ENCODE measurements at regions not wholly inside any gene's neighbourhood (a gene's known extent, or its start where the extent isn't known, plus 50 kb on each side); places are given as distances from the start of the nearest gene placed in this dataset.
"Not testable (repeated sequence)": the region's sequence is repeated elsewhere in the genome, so short reads cannot be mapped to it uniquely, and the experiment has no call there.

- ATAC-seq, result no peak
- no peak for TF ChIP-seq ZNF70 (CRISPR knock-in tag; IDR thresholded peaks at IDR 0.05)
- no peak for TF ChIP-seq ESRRG (CRISPR knock-in tag; IDR thresholded peaks at IDR 0.05)
- TF ChIP-seq RARB (CRISPR knock-in tag; IDR thresholded peaks at IDR 0.05), result no peak
- TF ChIP-seq GLIS3 (CRISPR knock-in tag; IDR thresholded peaks at IDR 0.05), result no peak
- TF ChIP-seq CSDC2 (CRISPR knock-in tag; IDR thresholded peaks at IDR 0.05), result no peak
- no peak for TF ChIP-seq OSR1 (CRISPR knock-in tag; IDR thresholded peaks at IDR 0.05)
- no peak for TF ChIP-seq ISL1 (CRISPR knock-in tag; IDR thresholded peaks at IDR 0.05)
- no peak for TF ChIP-seq POU6F1 (CRISPR knock-in tag; IDR thresholded peaks at IDR 0.05; ENCODE audit: borderline replicate concordance, low read depth)
- TF ChIP-seq ARNTL (CRISPR knock-in tag; IDR thresholded peaks at IDR 0.05; ENCODE audit: borderline replicate concordance, low read depth), result no peak
- TF ChIP-seq PPARA (CRISPR knock-in tag; IDR thresholded peaks at IDR 0.05; ENCODE audit: borderline replicate concordance), result no peak
- TF ChIP-seq ZNF8 (CRISPR knock-in tag; IDR thresholded peaks at IDR 0.05), result no peak
- no peak for TF ChIP-seq ZC3H10 (CRISPR knock-in tag; IDR thresholded peaks at IDR 0.05)
- no peak for TF ChIP-seq PATZ1 (CRISPR knock-in tag; IDR thresholded peaks at IDR 0.05; ENCODE audit: borderline replicate concordance)
Measured at GRCh38 chr14:21910260-21910659, 236.6 kb upstream of the OR4E1 start.

- TF ChIP-seq SNAI2 (CRISPR knock-in tag; IDR thresholded peaks at IDR 0.05), result no peak
- TF ChIP-seq BACH2 (CRISPR knock-in tag; IDR thresholded peaks at IDR 0.05; ENCODE audit: borderline replicate concordance), result no peak
- no peak for TF ChIP-seq OSR1 (CRISPR knock-in tag; IDR thresholded peaks at IDR 0.05)
- TF ChIP-seq ZNF565 (CRISPR knock-in tag; conservative IDR thresholded peaks at IDR 0.05; ENCODE audit: low read depth), result no peak
- TF ChIP-seq PATZ1 (CRISPR knock-in tag; IDR thresholded peaks at IDR 0.05; ENCODE audit: borderline replicate concordance), result no peak
- no peak for TF ChIP-seq ISL1 (CRISPR knock-in tag; IDR thresholded peaks at IDR 0.05)
- TF ChIP-seq CREB5 (CRISPR knock-in tag; IDR thresholded peaks at IDR 0.05; ENCODE audit: low read depth), result no peak
- no peak for TF ChIP-seq CSDC2 (CRISPR knock-in tag; IDR thresholded peaks at IDR 0.05)
- TF ChIP-seq ZC3H10 (CRISPR knock-in tag; IDR thresholded peaks at IDR 0.05), result no peak
- ATAC-seq, result 0 out of 3 replicates have a peak, but pooled peaks have one; percentile 45
Measured at GRCh38 chr14:21902561-21903181, 229.1 kb upstream of the OR4E1 start.

- not testable (repeated sequence) for ATAC-seq
Measured at GRCh38 chr14:21894898-21895194, 221.2 kb upstream of the OR4E1 start.

- no peak for ATAC-seq
- no peak for TF ChIP-seq POU6F1 (CRISPR knock-in tag; IDR thresholded peaks at IDR 0.05; ENCODE audit: borderline replicate concordance, low read depth)
- no peak for TF ChIP-seq ZFP3 (CRISPR knock-in tag; IDR thresholded peaks at IDR 0.05)
- no peak for TF ChIP-seq OSR1 (CRISPR knock-in tag; IDR thresholded peaks at IDR 0.05)
- TF ChIP-seq ESRRG (CRISPR knock-in tag; IDR thresholded peaks at IDR 0.05), result no peak
- TF ChIP-seq ZC3H10 (CRISPR knock-in tag; IDR thresholded peaks at IDR 0.05), result no peak
- no peak for TF ChIP-seq ZNF565 (CRISPR knock-in tag; conservative IDR thresholded peaks at IDR 0.05; ENCODE audit: low read depth)
- no peak for TF ChIP-seq RARB (CRISPR knock-in tag; IDR thresholded peaks at IDR 0.05)
- no peak for TF ChIP-seq ISL1 (CRISPR knock-in tag; IDR thresholded peaks at IDR 0.05)
- TF ChIP-seq TCF4 (CRISPR knock-in tag; IDR thresholded peaks at IDR 0.05; ENCODE audit: borderline replicate concordance), result no peak
- no peak for TF ChIP-seq ZFP30 (CRISPR knock-in tag; IDR thresholded peaks at IDR 0.05)
- TF ChIP-seq CSRNP3 (CRISPR knock-in tag; IDR thresholded peaks at IDR 0.05), result no peak
- TF ChIP-seq ARNTL (CRISPR knock-in tag; IDR thresholded peaks at IDR 0.05; ENCODE audit: borderline replicate concordance, low read depth), result no peak
- TF ChIP-seq CSDC2 (CRISPR knock-in tag; IDR thresholded peaks at IDR 0.05), result no peak
- no peak for TF ChIP-seq CREB5 (CRISPR knock-in tag; IDR thresholded peaks at IDR 0.05; ENCODE audit: low read depth)
Measured at GRCh38 chr14:21894003-21894897, 220.6 kb upstream of the OR4E1 start.
